ENCODE measurements at regions not wholly inside any gene's neighbourhood (a gene's known extent, or its start where the extent isn't known, plus 50 kb on each side); places are given as distances from the start of the nearest gene placed in this dataset.
A peak's percentile ranks its signal among the peaks of the same experiment; 100 is the strongest.

GRCh38 chr17:70825321-70826125, 656.2 kb downstream of the KCNJ2 start:
- DNase-seq: no peak

- no peak for DNase-seq
Observed at GRCh38 chr17:70829876-70830275, 660.5 kb downstream of the KCNJ2 start.

DNA sequence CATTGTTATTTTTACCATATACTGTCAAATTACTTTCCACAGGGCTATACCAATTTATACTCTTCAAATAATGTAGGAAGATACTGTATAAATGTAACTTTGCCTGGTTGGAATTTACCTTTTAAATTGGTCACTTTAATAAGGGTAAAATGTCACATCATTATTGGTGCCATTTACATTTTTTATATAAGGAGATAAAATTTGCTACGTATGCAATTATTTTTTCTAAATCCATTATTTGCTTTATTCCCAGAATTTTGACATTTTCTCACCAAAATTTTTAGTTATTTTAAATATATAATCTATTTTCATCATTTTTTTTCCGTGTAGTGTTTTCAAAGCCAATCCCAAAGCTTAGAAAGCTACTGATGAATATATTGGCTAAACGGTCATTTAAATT, 664.7 kb downstream of the KCNJ2 start:
- no peak for DNase-seq

GRCh38 chr17:70848785-70849184, 679.5 kb downstream of the KCNJ2 start:
- DNase-seq: no peak

- peak; percentile 77 for DNase-seq
Observed at GRCh38 chr17:70855401-70856054, 686.2 kb downstream of the KCNJ2 start.

- no peak for DNase-seq
Observed at GRCh38 chr17:70857351-70857750, 688.0 kb downstream of the KCNJ2 start.

- no peak for DNase-seq
Observed at GRCh38 chr17:70859829-70860228, 690.5 kb downstream of the KCNJ2 start.

GRCh38 chr17:70862295-70862694, 693.0 kb downstream of the KCNJ2 start:
- DNase-seq: no peak

GRCh38 chr17:70863436-70864248, 694.3 kb downstream of the KCNJ2 start:
- no peak for DNase-seq

DNA sequence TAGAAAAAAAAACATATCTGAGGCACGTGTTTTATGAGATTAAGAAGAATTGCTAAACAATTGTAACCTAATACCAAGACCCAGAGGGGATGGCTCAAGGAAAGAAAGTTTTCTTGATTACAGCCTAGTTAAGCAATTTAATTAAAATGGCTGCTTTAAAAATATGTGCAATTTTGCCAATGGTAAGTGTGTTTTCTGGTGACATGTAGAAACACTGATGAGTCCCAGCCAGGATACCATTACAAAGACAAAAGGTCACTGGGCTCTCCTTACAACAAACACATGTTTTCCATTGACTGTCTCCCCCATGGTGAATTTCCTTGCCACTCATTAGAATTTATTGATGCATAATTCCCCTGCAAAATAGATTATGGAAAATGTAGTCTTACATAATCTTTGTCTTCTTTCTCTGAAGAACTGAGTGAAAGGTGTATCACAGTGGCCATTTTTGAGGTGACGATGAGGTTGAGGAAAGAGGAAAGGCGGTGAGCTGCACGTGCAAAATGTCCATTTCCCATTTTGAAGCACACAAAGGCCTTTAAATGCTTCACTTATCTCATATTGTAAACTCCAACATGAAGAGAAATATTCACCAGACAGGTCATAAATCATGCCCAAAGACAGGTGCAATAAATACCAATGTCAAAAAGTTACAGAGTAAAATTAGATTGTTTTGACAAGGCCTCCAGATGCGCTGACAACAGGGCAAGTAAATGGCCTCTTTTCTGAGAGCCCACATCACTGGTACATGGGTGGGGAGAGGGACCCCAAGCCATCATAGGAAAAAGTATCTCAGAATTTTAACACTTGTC, 696.9 kb downstream of the KCNJ2 start:
- DNase-seq: no peak

GRCh38 chr17:70868149-70868548, 698.8 kb downstream of the KCNJ2 start:
- no peak for DNase-seq

- DNase-seq: peak; percentile 6
Observed at GRCh38 chr17:70869402-70870085, 700.2 kb downstream of the KCNJ2 start.

GRCh38 chr17:70871180-70871818, 702.0 kb downstream of the KCNJ2 start:
- no peak for DNase-seq

DNA sequence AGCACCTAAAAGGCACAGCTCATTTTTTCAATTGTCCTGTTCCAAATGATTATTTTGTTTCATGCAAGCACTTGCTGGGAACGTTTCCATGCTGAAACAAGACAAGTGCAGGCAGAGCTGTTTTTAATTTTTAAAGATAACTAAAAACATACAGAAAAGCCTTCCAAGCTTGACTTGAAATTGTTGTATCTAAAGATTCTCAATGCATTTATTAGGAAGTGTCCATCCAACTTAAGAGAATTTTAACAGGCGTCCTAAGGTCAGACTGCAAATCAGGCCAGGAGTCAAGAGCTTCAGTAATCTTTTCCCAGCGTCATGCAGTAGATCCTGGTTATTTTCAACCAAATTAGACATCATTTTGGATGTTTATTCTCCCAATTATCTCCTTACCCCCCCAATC, 702.8 kb downstream of the KCNJ2 start:
- no peak for DNase-seq

- DNase-seq: no peak
Observed at GRCh38 chr17:70875729-70876310, 706.5 kb downstream of the KCNJ2 start.

DNA sequence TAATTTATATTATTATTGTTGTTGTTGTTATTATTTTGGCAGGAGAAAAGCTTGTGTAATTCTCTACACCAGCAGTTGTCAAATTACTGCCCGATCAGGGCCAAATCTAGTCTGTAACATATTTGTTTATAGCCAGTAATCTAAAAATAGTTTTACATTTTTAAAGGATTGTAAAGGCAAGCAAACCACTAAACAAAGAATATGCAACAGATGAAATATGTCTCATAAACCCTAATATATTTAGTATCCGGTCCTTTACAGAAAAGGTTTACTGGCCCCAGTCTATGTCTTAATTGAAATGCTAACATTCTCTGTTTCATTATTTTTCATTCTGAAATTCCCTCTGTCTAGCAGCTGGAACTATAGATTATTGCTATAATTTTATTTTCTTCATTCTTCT, 709.5 kb downstream of the KCNJ2 start:
- DNase-seq: no peak

GRCh38 chr17:70879401-70879800, 710.1 kb downstream of the KCNJ2 start:
- DNase-seq: no peak

DNA sequence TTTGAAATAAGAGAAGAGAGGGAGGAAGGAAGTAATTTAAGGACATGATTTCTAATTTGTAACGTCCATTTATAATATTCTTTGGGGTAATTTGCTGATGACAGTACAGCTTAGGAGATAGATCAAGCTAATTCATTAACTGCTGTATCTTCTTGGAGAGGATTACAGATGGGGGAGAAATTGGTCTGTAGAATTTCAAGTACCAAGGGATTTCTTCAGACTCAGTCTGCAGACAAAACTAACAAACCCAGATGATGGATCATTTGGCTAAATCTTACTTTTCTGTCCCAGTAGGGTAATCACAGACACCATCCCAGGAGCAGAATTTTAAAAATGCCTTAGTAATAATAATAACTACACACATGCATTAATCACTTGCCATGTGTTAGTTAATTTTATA, 711.8 kb downstream of the KCNJ2 start:
- no peak for DNase-seq

- no peak for DNase-seq
Observed at GRCh38 chr17:70882504-70882903, 713.2 kb downstream of the KCNJ2 start.

- no peak for DNase-seq
Observed at GRCh38 chr17:70886648-70887047, 717.3 kb downstream of the KCNJ2 start.

GRCh38 chr17:70888324-70888723, 719.0 kb downstream of the KCNJ2 start:
- DNase-seq: no peak
